Parathyroid adenoma (tissue), 2 donors: ENCODE measurements at regions not wholly inside any gene's neighbourhood (a gene's known extent, or its start where the extent isn't known, plus 50 kb on each side); places are given as distances from the start of the nearest gene placed in this dataset.

Experiments used
- H2AFZ ChIP-seq: fragments of 300-600 bp; sonication (generic); one replicate; pipeline ENCODE4 v1.7.0; 2017; ENCODE audit warnings: antibody characterized with exemption, mild to moderate bottlenecking
- H3K27ac ChIP-seq: fragments of 300-600 bp; sonication (generic); one replicate; pipeline ENCODE4 v1.7.0; 2017
- H3K27me3 ChIP-seq: fragments of 300-600 bp; sonication (generic); one replicate; pipeline ENCODE4 v1.7.0; 2017; ENCODE audit warnings: low read length; ENCODE audit not compliant: control insufficient read depth, insufficient read depth
- H3K36me3 ChIP-seq: fragments of 300-600 bp; sonication (generic); one replicate; pipeline ENCODE4 v1.7.0; 2017; ENCODE audit warnings: low read length; ENCODE audit not compliant: control insufficient read depth, insufficient read depth
- H3K4me1 ChIP-seq: fragments of 300-600 bp; sonication (generic); one replicate; pipeline ENCODE4 v1.7.0; 2017; ENCODE audit warnings: control low read depth
- H3K4me2 ChIP-seq: fragments of 300-600 bp; sonication (generic); one replicate; pipeline ENCODE4 v1.7.0; 2017; ENCODE audit warnings: low read length
- H3K4me3 ChIP-seq: fragments of 300-600 bp; sonication (generic); one replicate; pipeline ENCODE4 v1.7.0; 2017; ENCODE audit warnings: low read depth, low read length
- H3K79me2 ChIP-seq: fragments of 300-600 bp; sonication (generic); one replicate; pipeline ENCODE4 v1.7.0; 2017; ENCODE audit warnings: control low read depth
- H3K9ac ChIP-seq: fragments of 300-600 bp; sonication (generic); one replicate; pipeline ENCODE4 v1.7.0; 2017; ENCODE audit warnings: mild to moderate bottlenecking
- H3K9me3 ChIP-seq: fragments of 300-600 bp; sonication (generic); one replicate; pipeline ENCODE4 v1.7.0; 2017; ENCODE audit warnings: low read length; ENCODE audit not compliant: control insufficient read depth
- TF ChIP-seq, protein P1 (sequence below): fragments of 300-600 bp; sonication (generic); IDR thresholded peaks from one replicate; pipeline ENCODE4 v1.7.0; 2017; ENCODE audit warnings: antibody characterized with exemption, mild to moderate bottlenecking
- donor health status: primary hyperparathyroidism.

GRCh38 chr21:16500271-16500670 lies 770.5 kb downstream of the USP25 start:
- Histone ChIP-seq H3K27me3 (no peaks in the 10 kb centered on the region), H3K4me3 (no peak overlapping the region), H3K27ac (no peak overlapping the region), H3K9ac (no peak overlapping the region), H3K36me3 (no peaks in the 10 kb centered on the region), H2AFZ (no peak overlapping the region), H3K4me2 (no peak overlapping the region), H3K4me1 (no peaks in the 10 kb centered on the region), H3K9me3 (no peaks in the 10 kb centered on the region), H3K79me2 (no peaks in the 10 kb centered on the region)
- TF ChIP-seq, protein P1, sequence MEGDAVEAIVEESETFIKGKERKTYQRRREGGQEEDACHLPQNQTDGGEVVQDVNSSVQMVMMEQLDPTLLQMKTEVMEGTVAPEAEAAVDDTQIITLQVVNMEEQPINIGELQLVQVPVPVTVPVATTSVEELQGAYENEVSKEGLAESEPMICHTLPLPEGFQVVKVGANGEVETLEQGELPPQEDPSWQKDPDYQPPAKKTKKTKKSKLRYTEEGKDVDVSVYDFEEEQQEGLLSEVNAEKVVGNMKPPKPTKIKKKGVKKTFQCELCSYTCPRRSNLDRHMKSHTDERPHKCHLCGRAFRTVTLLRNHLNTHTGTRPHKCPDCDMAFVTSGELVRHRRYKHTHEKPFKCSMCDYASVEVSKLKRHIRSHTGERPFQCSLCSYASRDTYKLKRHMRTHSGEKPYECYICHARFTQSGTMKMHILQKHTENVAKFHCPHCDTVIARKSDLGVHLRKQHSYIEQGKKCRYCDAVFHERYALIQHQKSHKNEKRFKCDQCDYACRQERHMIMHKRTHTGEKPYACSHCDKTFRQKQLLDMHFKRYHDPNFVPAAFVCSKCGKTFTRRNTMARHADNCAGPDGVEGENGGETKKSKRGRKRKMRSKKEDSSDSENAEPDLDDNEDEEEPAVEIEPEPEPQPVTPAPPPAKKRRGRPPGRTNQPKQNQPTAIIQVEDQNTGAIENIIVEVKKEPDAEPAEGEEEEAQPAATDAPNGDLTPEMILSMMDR = no peak

GRCh38 chr21:16502273-16502672 lies 772.5 kb downstream of the USP25 start:
- Histone ChIP-seq H2AFZ (no peak overlapping the region), H3K9me3 (no peaks in the 10 kb centered on the region), H3K9ac (no peak overlapping the region), H3K27me3 (no peaks in the 10 kb centered on the region), H3K4me2 (no peak overlapping the region), H3K4me1 (no peaks in the 10 kb centered on the region), H3K27ac (no peak overlapping the region), H3K36me3 (no peaks in the 10 kb centered on the region), H3K79me2 (no peaks in the 10 kb centered on the region), H3K4me3 (no peak overlapping the region)
- TF ChIP-seq, protein P1 = no peak

DNA sequence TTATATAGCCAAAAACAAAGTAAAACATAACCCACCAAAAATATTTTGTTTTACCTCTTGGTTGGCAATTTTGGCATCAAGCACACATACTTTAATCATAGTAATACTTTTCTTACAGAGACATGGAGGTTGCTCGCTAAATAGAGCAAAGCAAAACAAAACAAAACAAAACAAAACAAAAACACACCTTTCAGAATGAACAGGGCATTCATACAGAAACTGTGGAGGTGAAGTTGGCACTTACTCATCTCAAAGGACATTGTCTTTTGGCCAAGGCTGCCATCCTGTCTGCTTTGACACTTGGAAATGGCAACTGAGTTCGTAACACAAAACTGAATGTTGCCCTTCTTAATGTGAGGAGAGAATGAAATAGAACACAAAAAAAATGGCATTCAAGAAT lies 773.1 kb downstream of the USP25 start:
- Histone ChIP-seq H3K27me3 (no peaks in the 10 kb centered on the region), H3K27ac (no peak overlapping the region), H3K4me2 (no peak overlapping the region), H3K4me3 (no peak overlapping the region), H3K36me3 (no peaks in the 10 kb centered on the region), H3K79me2 (no peaks in the 10 kb centered on the region), H3K9ac (no peak overlapping the region), H3K4me1 (no peaks in the 10 kb centered on the region), H2AFZ (no peak overlapping the region), H3K9me3 (no peaks in the 10 kb centered on the region)
- TF ChIP-seq, protein P1 = no peak

DNA sequence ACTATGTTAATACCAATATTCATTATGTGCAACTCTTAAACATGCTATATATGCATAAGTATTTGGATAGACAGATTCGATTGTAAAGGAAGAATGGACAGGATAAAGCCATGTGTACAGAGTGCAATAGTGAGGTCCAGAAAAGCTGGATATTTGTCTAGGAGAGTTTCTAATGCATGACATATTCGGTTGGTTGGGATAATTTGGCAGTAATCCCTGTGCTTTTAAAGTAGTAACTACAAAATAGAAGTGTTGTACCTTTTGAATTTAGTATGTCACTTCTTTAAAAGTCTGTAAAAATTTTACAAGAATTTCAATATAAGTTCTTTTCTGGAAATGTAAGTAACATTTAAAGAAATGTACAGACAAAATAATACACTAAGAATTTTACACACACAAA lies 774.5 kb downstream of the USP25 start:
- Histone ChIP-seq H3K27ac (no peak overlapping the region), H2AFZ (no peak overlapping the region), H3K27me3 (no peaks in the 10 kb centered on the region), H3K9ac (no peak overlapping the region), H3K4me2 (no peak overlapping the region), H3K4me3 (no peak overlapping the region), H3K4me1 (no peaks in the 10 kb centered on the region), H3K79me2 (no peaks in the 10 kb centered on the region), H3K36me3 (no peaks in the 10 kb centered on the region), H3K9me3 (no peaks in the 10 kb centered on the region)
- TF ChIP-seq, protein P1 = no peak

GRCh38 chr21:16504766-16505165 lies 775.0 kb downstream of the USP25 start:
- H3K27ac ChIP-seq = no peak overlapping the region
- no peaks in the 10 kb centered on the region for H3K36me3 ChIP-seq
- H3K9me3 ChIP-seq = no peaks in the 10 kb centered on the region
- H3K4me2 ChIP-seq = no peak overlapping the region
- H3K9ac ChIP-seq = no peak overlapping the region
- H3K27me3 ChIP-seq = no peaks in the 10 kb centered on the region
- TF ChIP-seq, protein P1 = no peak
- H3K4me3 ChIP-seq = no peak overlapping the region
- H3K4me1 ChIP-seq = no peaks in the 10 kb centered on the region
- H2AFZ ChIP-seq = no peak overlapping the region
- H3K79me2 ChIP-seq = no peaks in the 10 kb centered on the region
